RWPE1 (cell line): ENCODE measurements at regions not wholly inside any gene's neighbourhood (a gene's known extent, or its start where the extent isn't known, plus 50 kb on each side); places are given as distances from the start of the nearest gene placed in this dataset.

ENCODE experiments used
- CTCF ChIA-PET: fragments of 350-600 bp; sonication (Branson Sonifier 250); formaldehyde crosslinking; extraction: SDS; loops from one replicate; lab custom pipeline; 2021; lab: Yijun Ruan, JAX
- POLR2A ChIA-PET: fragments of 400-600 bp; formaldehyde crosslinking; extraction: SDS; loops from one replicate; lab custom pipeline; 2020; ENCODE audit warnings: antibody characterized with exemption; ENCODE audit not compliant: low non-redundant PET; lab: Yijun Ruan, JAX
- DNase-seq: peaks from one replicate; pipeline ENCODE4 v3.0.0; 2012; ENCODE audit warnings: low spot score
- H3K27ac ChIP-seq: fragments of 450-650 bp; 2 replicates; pipeline ENCODE4 v1.5.1; 2017
- CTCF ChIP-seq: fragments of 450-650 bp; conservative IDR thresholded peaks from 2 replicates; pipeline ENCODE4 v1.5.1; 2017; ENCODE audit warnings: low read depth, mild to moderate bottlenecking

- peak; percentile 78 for DNase-seq
- ChIA-PET CTCF (no interaction called here), POLR2A (no interaction called here)
Measured at GRCh38 chr1:95742591-95743089, 508.6 kb downstream of the RWDD3 start.

GRCh38 chr1:95744731-95745130, 510.7 kb downstream of the RWDD3 start:
- TF ChIP-seq CTCF: no peak
- no peak overlapping the region for H3K27ac ChIP-seq
- ChIA-PET CTCF (no interaction called here), POLR2A (no interaction called here)
- DNase-seq: no peak

More at GRCh38 chr1:95742591-95743089, 508.6 kb downstream of the RWDD3 start:
- H3K27ac ChIP-seq: peak overlapping the region; percentile 87
- no peak for TF ChIP-seq CTCF

GRCh38 chr1:95752515-95753381, 518.7 kb downstream of the RWDD3 start:
- H3K27ac ChIP-seq: no peak overlapping the region
- POLR2A ChIA-PET: no interaction called here
- no peak for DNase-seq
- TF ChIP-seq CTCF: no peak
- CTCF ChIA-PET: no interaction called here

- no peak for TF ChIP-seq CTCF
- no peak overlapping the region for H3K27ac ChIP-seq
- CTCF ChIA-PET: interaction anchor here (0.6 kb wide), 2 partner anchors 78 to 867 kb away, joined by 3 read pairs; no protein-coding TSS in a partner anchor
- POLR2A ChIA-PET: no interaction called here
- DNase-seq: no peak
Measured at GRCh38 chr1:95753382-95754016, 519.5 kb downstream of the RWDD3 start.

GRCh38 chr1:95754412-95754811, 520.4 kb downstream of the RWDD3 start:
- CTCF ChIA-PET: interaction anchor here (0.6 to 0.7 kb wide), 3 partner anchors 17 to 99 kb away, joined by 3 read pairs; no protein-coding TSS in a partner anchor
- no peak for DNase-seq
- POLR2A ChIA-PET: no interaction called here
- H3K27ac ChIP-seq: no peak overlapping the region
- TF ChIP-seq CTCF: no peak

GRCh38 chr1:95766036-95766435, 532.0 kb downstream of the RWDD3 start:
- ChIA-PET POLR2A (no interaction called here), CTCF (no interaction called here)
- H3K27ac ChIP-seq: no peak overlapping the region
- DNase-seq: no peak
- TF ChIP-seq CTCF: no peak
